ENCODE measurements at regions not wholly inside any gene's neighbourhood (a gene's known extent, or its start where the extent isn't known, plus 50 kb on each side); places are given as distances from the start of the nearest gene placed in this dataset.

GRCh38 chr18:24561369-24561965, 101.0 kb downstream of the HRH4 start:
- Histone ChIP-seq H3K27ac (no peak overlapping the region), H3K4me1 (ENCODE audit: control insufficient read depth in 1 of 2, insufficient read depth in 1 of 2, low read depth in 1 of 2, low read length in 1 of 2) (peaks cover 14 to 16% of the 10 kb centered on the region in 2 experiments), H3K36me3 (no peaks in the 10 kb centered on the region), H3K27me3 (no peaks in the 10 kb centered on the region), H3K4me3 (ENCODE audit: low read depth in 1 of 2, low read length in 1 of 2) (no peak overlapping the region), H3K9me3 (no peaks in the 10 kb centered on the region)
- TF ChIP-seq CTCF (IDR thresholded peaks at IDR 0.05), result no peak

- TF ChIP-seq CTCF (IDR thresholded peaks at IDR 0.05), result no peak
- no peak overlapping the region for H3K27ac ChIP-seq
- no peak overlapping the region for H3K4me3 ChIP-seq (ENCODE audit: low read depth in 1 of 2, low read length in 1 of 2)
- H3K27me3 ChIP-seq, result no peaks in the 10 kb centered on the region
- peaks cover 9 to 13% of the 10 kb centered on the region in 2 experiments for H3K4me1 ChIP-seq (ENCODE audit: control insufficient read depth in 1 of 2, insufficient read depth in 1 of 2, low read depth in 1 of 2, low read length in 1 of 2)
- no peaks in the 10 kb centered on the region for H3K36me3 ChIP-seq
- H3K9me3 ChIP-seq, result no peaks in the 10 kb centered on the region
Observed at GRCh38 chr18:24567199-24567598, 106.8 kb downstream of the HRH4 start.

- Histone ChIP-seq H3K36me3 (no peaks in the 10 kb centered on the region), H3K4me1 (ENCODE audit: control insufficient read depth in 1 of 2, insufficient read depth in 1 of 2, low read depth in 1 of 2, low read length in 1 of 2) (peaks cover 9 to 13% of the 10 kb centered on the region in 2 experiments)
Observed at GRCh38 chr18:24570716-24571115, 110.3 kb downstream of the HRH4 start.

GRCh38 chr18:24582771-24583170, 122.3 kb downstream of the HRH4 start:
- TF ChIP-seq CTCF (IDR thresholded peaks at IDR 0.05), result no peak
- Histone ChIP-seq H3K4me3 (ENCODE audit: low read depth in 1 of 2, low read length in 1 of 2) (no peak overlapping the region), H3K27ac (no peak overlapping the region), H3K36me3 (no peaks in the 10 kb centered on the region), H3K9me3 (no peaks in the 10 kb centered on the region), H3K27me3 (peaks cover 4% of the 10 kb centered on the region), H3K4me1 (ENCODE audit: control insufficient read depth in 1 of 2, insufficient read depth in 1 of 2, low read depth in 1 of 2, low read length in 1 of 2) (no peaks in the 10 kb centered on the region)

More at GRCh38 chr18:24570716-24571115, 110.3 kb downstream of the HRH4 start:
- Histone ChIP-seq H3K4me3 (ENCODE audit: low read depth in 1 of 2, low read length in 1 of 2) (no peak overlapping the region), H3K27me3 (no peaks in the 10 kb centered on the region), H3K9me3 (no peaks in the 10 kb centered on the region), H3K27ac (no peak overlapping the region)
- no peak for TF ChIP-seq CTCF (IDR thresholded peaks at IDR 0.05)

GRCh38 chr18:24584205-24584604, 123.8 kb downstream of the HRH4 start:
- no peak for TF ChIP-seq CTCF (IDR thresholded peaks at IDR 0.05)
- Histone ChIP-seq H3K27ac (no peak overlapping the region), H3K27me3 (peaks cover 4% of the 10 kb centered on the region), H3K4me3 (ENCODE audit: low read depth in 1 of 2, low read length in 1 of 2) (no peak overlapping the region), H3K4me1 (ENCODE audit: control insufficient read depth in 1 of 2, insufficient read depth in 1 of 2, low read depth in 1 of 2, low read length in 1 of 2) (no peaks in the 10 kb centered on the region), H3K36me3 (no peaks in the 10 kb centered on the region), H3K9me3 (no peaks in the 10 kb centered on the region)

All from neutrophil (primary cell).